SK-N-SH treated with all-trans-retinoic acid at 6 μM for 48 hours (cell line): ENCODE measurements at regions not wholly inside any gene's neighbourhood (a gene's known extent, or its start where the extent isn't known, plus 50 kb on each side); places are given as distances from the start of the nearest gene placed in this dataset.

Source experiments
- ATAC-seq: fragments of 200-7000 bp; cut with Tn5 transposase; 3 replicates; pipeline ENCODE4 v1.9.1; 2020; ENCODE audit warnings: mild to moderate bottlenecking, moderate library complexity
- ARNTL ChIP-seq: fragments of 450-650 bp; formaldehyde crosslinking; IDR thresholded peaks from 2 replicates; pipeline ENCODE4 v1.5.0; 2020; ENCODE audit warnings: low read depth, mild to moderate bottlenecking, moderate library complexity, borderline replicate concordance
- BACH2 ChIP-seq: fragments of 250-450 bp; sonication (Bioruptor Pico); IDR thresholded peaks from 2 replicates; pipeline ENCODE4 v1.9.0; 2021; ENCODE audit warnings: mild to moderate bottlenecking, borderline replicate concordance
- CSDC2 ChIP-seq: fragments of 250-450 bp; sonication (Bioruptor Pico); IDR thresholded peaks from 2 replicates; pipeline ENCODE4 v1.5.0; 2020; ENCODE audit warnings: mild to moderate bottlenecking, moderate library complexity
- CSRNP3 ChIP-seq: fragments of 250-450 bp; sonication (Bioruptor Pico); IDR thresholded peaks from 2 replicates; pipeline ENCODE4 v1.5.1; 2021; ENCODE audit warnings: mild to moderate bottlenecking, moderate library complexity
- ESRRG ChIP-seq: fragments of 250-450 bp; sonication (Bioruptor Pico); IDR thresholded peaks from 2 replicates; pipeline ENCODE4 v1.6.1; 2021; ENCODE audit warnings: mild to moderate bottlenecking
- ISL1 ChIP-seq: fragments of 250-450 bp; sonication (Bioruptor Pico); IDR thresholded peaks from 2 replicates; pipeline ENCODE4 v2.1.2; 2022; ENCODE audit warnings: mild to moderate bottlenecking, moderate library complexity
- OSR1 ChIP-seq: fragments of 250-450 bp; sonication (Bioruptor Pico); IDR thresholded peaks from 2 replicates; pipeline ENCODE4 v1.8.0; 2022; ENCODE audit warnings: moderate library complexity, mild to moderate bottlenecking, inconsistent platforms
- PATZ1 ChIP-seq: fragments of 250-450 bp; sonication (Bioruptor Pico); IDR thresholded peaks from 2 replicates; pipeline ENCODE4 v1.8.0; 2020; ENCODE audit warnings: mild to moderate bottlenecking, moderate library complexity, borderline replicate concordance
- POU6F1 ChIP-seq: fragments of 250-450 bp; sonication (Bioruptor Pico); IDR thresholded peaks from 2 replicates; pipeline ENCODE4 v1.8.0; 2021; ENCODE audit warnings: low read depth, mild to moderate bottlenecking, moderate library complexity, borderline replicate concordance
- PPARA ChIP-seq: fragments of 250-450 bp; sonication (Bioruptor Pico); IDR thresholded peaks from 2 replicates; pipeline ENCODE4 v1.5.0; 2020; ENCODE audit warnings: mild to moderate bottlenecking, borderline replicate concordance
- RARB ChIP-seq: fragments of 250-450 bp; sonication (Bioruptor Pico); IDR thresholded peaks from 2 replicates; pipeline ENCODE4 v1.8.0; 2021; ENCODE audit warnings: mild to moderate bottlenecking, moderate library complexity
- SNAI2 ChIP-seq: fragments of 250-450 bp; sonication (Bioruptor Pico); IDR thresholded peaks from 2 replicates; pipeline ENCODE4 v1.5.0; 2020; ENCODE audit warnings: mild to moderate bottlenecking, moderate library complexity
- TCF4 ChIP-seq: fragments of 250-450 bp; sonication (Bioruptor Pico); IDR thresholded peaks from 2 replicates; pipeline ENCODE4 v1.8.0; 2021; ENCODE audit warnings: mild to moderate bottlenecking, moderate library complexity, borderline replicate concordance
- TOX ChIP-seq: fragments of 250-450 bp; sonication (Bioruptor Pico); IDR thresholded peaks from 2 replicates; pipeline ENCODE4 v1.8.0; 2021; ENCODE audit warnings: mild to moderate bottlenecking, moderate library complexity, borderline replicate concordance
- TSHZ2 ChIP-seq: fragments of 250-450 bp; sonication (Bioruptor Pico); IDR thresholded peaks from 2 replicates; pipeline ENCODE4 v1.5.0; 2020; ENCODE audit warnings: mild to moderate bottlenecking, moderate library complexity
- ZC3H10 ChIP-seq: fragments of 250-450 bp; sonication (Bioruptor Pico); IDR thresholded peaks from 2 replicates; pipeline ENCODE4 v1.5.1; 2021; ENCODE audit warnings: mild to moderate bottlenecking, moderate library complexity
- ZFP30 ChIP-seq: fragments of 450-650 bp; formaldehyde crosslinking; IDR thresholded peaks from 2 replicates; pipeline ENCODE4 v1.5.0; 2022; ENCODE audit warnings: mild to moderate bottlenecking, moderate library complexity
- ZNF8 ChIP-seq: fragments of 450-650 bp; formaldehyde crosslinking; IDR thresholded peaks from 2 replicates; pipeline ENCODE4 v1.5.0; 2020; ENCODE audit warnings: mild to moderate bottlenecking, moderate library complexity

GRCh38 chr2:121072784-121073183 lies 212.2 kb downstream of the TFCP2L1 start:
- TF ChIP-seq CSDC2 (CRISPR knock-in tag), result no peak
- no peak for ATAC-seq

GRCh38 chr2:121073320-121074210 lies 211.4 kb downstream of the TFCP2L1 start:
- TF ChIP-seq TCF4, result no peak
- no peak for TF ChIP-seq POU6F1
- no peak for TF ChIP-seq ISL1 (CRISPR knock-in tag)
- TF ChIP-seq CSRNP3 (CRISPR knock-in tag), result no peak
- TF ChIP-seq ZNF8 (CRISPR knock-in tag), result no peak
- TF ChIP-seq CSDC2 (CRISPR knock-in tag), result no peak
- TF ChIP-seq ARNTL (CRISPR knock-in tag), result no peak
- no peak for TF ChIP-seq ESRRG
- no peak for ATAC-seq

GRCh38 chr2:121074293-121074932 lies 210.6 kb downstream of the TFCP2L1 start:
- no peak; the same call in 2 of the 3 replicates for ATAC-seq
- TF ChIP-seq ZC3H10 (CRISPR knock-in tag) (no peak), PATZ1 (CRISPR knock-in tag) (no peak), TCF4 (no peak)

GRCh38 chr2:121075006-121075551 lies 209.9 kb downstream of the TFCP2L1 start:
- ATAC-seq, result peak; percentile 70
- TF ChIP-seq ISL1 (CRISPR knock-in tag), result 0 out of 2 replicates have a peak, but pooled peaks have one; percentile 15
- peak; percentile 89; the same call in 1 of the 2 replicates for TF ChIP-seq SNAI2
- no peak for TF ChIP-seq PPARA (CRISPR knock-in tag)
- TF ChIP-seq RARB, result peak; percentile 97
- peak; percentile 92 for TF ChIP-seq CSDC2 (CRISPR knock-in tag)
- TF ChIP-seq ESRRG, result peak; percentile 99
- peak; percentile 60; the same call in 1 of the 2 replicates for TF ChIP-seq TSHZ2 (CRISPR knock-in tag)
- TF ChIP-seq ZFP30 (CRISPR knock-in tag), result peak; percentile 81
- TF ChIP-seq BACH2 (CRISPR knock-in tag), result no peak
- peak; percentile 93 for TF ChIP-seq ZC3H10 (CRISPR knock-in tag)
- peak; percentile 77; the same call in 1 of the 2 replicates for TF ChIP-seq ZNF8 (CRISPR knock-in tag)
- peak; percentile 98 for TF ChIP-seq CSRNP3 (CRISPR knock-in tag)
- peak; percentile 66 for TF ChIP-seq TCF4
- peak; percentile 73; the same call in 1 of the 2 replicates for TF ChIP-seq POU6F1
- TF ChIP-seq OSR1 (CRISPR knock-in tag), result no peak
- TF ChIP-seq TOX (CRISPR knock-in tag), result peak; percentile 97; the same call in 1 of the 2 replicates
- peak; percentile 100 for TF ChIP-seq PATZ1 (CRISPR knock-in tag)
